Common myeloid progenitor, CD34-positive (primary cell): ENCODE measurements at regions not wholly inside any gene's neighbourhood (a gene's known extent, or its start where the extent isn't known, plus 50 kb on each side); places are given as distances from the start of the nearest gene placed in this dataset.
A peak's percentile ranks its signal among the peaks of the same experiment; 100 is the strongest.

Experiments
- CTCF ChIA-PET: fragments of 350-600 bp; sonication (Branson Sonifier 250); formaldehyde crosslinking; loops from one replicate; lab custom pipeline; 2021; ENCODE audit warnings: antibody characterized with exemption; lab: Charles Lee
- POLR2A ChIA-PET: fragments of 350-600 bp; sonication (Branson Sonifier 250); formaldehyde crosslinking; loops from one replicate; lab custom pipeline; 2021; ENCODE audit warnings: antibody characterized with exemption; lab: Charles Lee
- DNase-seq, 3 donors: peaks; one replicate each; pipeline versions ENCODE4 v3.0.0 to v3.0.0-alpha.2; 2013
- H3K27ac ChIP-seq, 2 experiments: 1 replicate in 1 of 2; 2 replicates in 1 of 2; pipeline ENCODE4 v1.7.0; 2013; ENCODE audit warnings: inconsistent platforms in 2 of 2, low read length in 2 of 2, mild to moderate bottlenecking in 2 of 2, low read depth in 1 of 2, moderate library complexity in 1 of 2; ENCODE audit not compliant: severe bottlenecking in 2 of 2, insufficient read depth in 1 of 2, poor library complexity in 1 of 2
- H3K27me3 ChIP-seq, 5 experiments: replicated peaks in 2 of 5; 1 replicate in 3 of 5; 2 replicates in 2 of 5; pipeline versions ENCODE4 v1.6.1 to v1.7.0; 2013; ENCODE audit warnings: low read length in 4 of 5, mild to moderate bottlenecking in 2 of 5, moderate library complexity in 2 of 5, inconsistent platforms in 1 of 5; ENCODE audit not compliant: insufficient read depth in 5 of 5, control insufficient read depth in 4 of 5
- H3K36me3 ChIP-seq, 4 experiments: 1 replicate in 2 of 4; 2 replicates in 2 of 4; pipeline versions ENCODE4 v1.6.1 to v1.7.0; 2013; ENCODE audit warnings: low read length in 3 of 4, control low read depth in 1 of 4, mild to moderate bottlenecking in 1 of 4; ENCODE audit not compliant: control insufficient read depth in 4 of 4, insufficient read depth in 4 of 4
- H3K4me1 ChIP-seq, 4 experiments: 1 replicate in 3 of 4; 2 replicates in 1 of 4; pipeline versions ENCODE4 v1.6.1 to v1.7.1; 2013; ENCODE audit warnings: low read length in 3 of 4, mild to moderate bottlenecking in 3 of 4, control low read depth in 1 of 4, inconsistent platforms in 1 of 4, moderate library complexity in 1 of 4; ENCODE audit not compliant: control insufficient read depth in 4 of 4, insufficient read depth in 4 of 4; ENCODE audit errors: control extremely low read depth in 1 of 4
- H3K4me3 ChIP-seq, 7 experiments: 1 replicate in 4 of 7; 2 replicates in 3 of 7; pipeline versions ENCODE4 v1.5.1 to v1.7.0; 2013; ENCODE audit warnings: mild to moderate bottlenecking in 7 of 7, low read length in 6 of 7, moderate library complexity in 6 of 7, inconsistent platforms in 2 of 7, low read depth in 2 of 7, control low read depth in 1 of 7; ENCODE audit not compliant: insufficient read depth in 4 of 7, control insufficient read depth in 1 of 7; ENCODE audit errors: extremely low read depth in 1 of 7
- H3K9me3 ChIP-seq, 5 experiments: 1 replicate in 4 of 5; 2 replicates in 1 of 5; pipeline versions ENCODE4 v1.6.1 to v1.7.1; 2013; ENCODE audit warnings: low read length in 4 of 5, mild to moderate bottlenecking in 2 of 5, inconsistent platforms in 1 of 5, low read depth in 1 of 5, moderate library complexity in 1 of 5; ENCODE audit not compliant: control insufficient read depth in 4 of 5, insufficient read depth in 2 of 5; ENCODE audit errors: control extremely low read depth in 1 of 5
- WGBS: methylation state at CpG from one replicate; pipeline ENCODE4 v1.1.5; 2013; ENCODE audit not compliant: insufficient coverage; 5-methylcytosine and 5-hydroxymethylcytosine counted together

DNA sequence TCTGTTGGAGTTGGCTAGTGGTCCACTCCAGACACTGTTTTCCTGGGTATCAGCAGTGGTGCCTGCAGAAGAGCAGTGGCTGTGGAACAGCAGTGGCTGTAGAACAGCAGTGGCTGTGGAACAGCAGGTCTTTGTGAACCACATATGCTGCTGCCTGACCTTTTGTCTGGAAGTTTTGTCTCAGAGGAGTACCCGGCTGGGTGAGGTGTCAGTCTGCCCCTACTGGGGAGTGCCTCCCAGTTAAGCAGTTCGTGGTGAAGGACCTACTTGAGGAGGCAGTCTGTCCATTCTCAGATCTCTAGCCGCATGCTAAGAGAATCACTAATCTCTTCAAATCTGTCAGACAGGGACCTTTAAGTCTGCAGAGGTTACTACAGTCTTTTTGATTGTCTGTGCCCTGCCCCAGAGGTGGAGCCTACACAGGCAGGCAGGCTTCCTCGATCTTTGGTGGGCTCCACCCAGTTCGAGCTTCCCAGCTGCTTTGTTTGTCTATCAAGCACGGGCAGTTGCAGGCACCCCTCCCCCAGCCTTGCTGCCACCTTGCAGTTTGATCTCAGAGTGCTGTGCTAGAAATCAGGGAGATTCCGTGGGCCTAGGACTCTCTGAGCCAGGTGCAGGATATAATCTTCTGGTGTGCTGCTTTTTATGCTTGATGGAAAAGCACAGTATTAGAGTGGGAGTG lies 89.1 kb upstream of the TRIM48 start:
- Histone ChIP-seq H3K27me3 (no peaks in the 10 kb centered on the region), H3K36me3 (no peaks in the 10 kb centered on the region), H3K4me3 (no peak overlapping the region), H3K27ac (no peak overlapping the region), H3K9me3 (peaks cover 0 to 13% (median 6%) of the 10 kb centered on the region in 5 experiments), H3K4me1 (no peaks in the 10 kb centered on the region)
- DNase-seq, result peak in 2 of 3 donors; percentile 0 to 3
- ChIA-PET POLR2A (no interaction called here), CTCF (no interaction called here)
- WGBS, result 47% methylated on average over 4 of the region's 7 CpGs
